ENCODE measurements at regions not wholly inside any gene's neighbourhood (a gene's known extent, or its start where the extent isn't known, plus 50 kb on each side); places are given as distances from the start of the nearest gene placed in this dataset.

DNA sequence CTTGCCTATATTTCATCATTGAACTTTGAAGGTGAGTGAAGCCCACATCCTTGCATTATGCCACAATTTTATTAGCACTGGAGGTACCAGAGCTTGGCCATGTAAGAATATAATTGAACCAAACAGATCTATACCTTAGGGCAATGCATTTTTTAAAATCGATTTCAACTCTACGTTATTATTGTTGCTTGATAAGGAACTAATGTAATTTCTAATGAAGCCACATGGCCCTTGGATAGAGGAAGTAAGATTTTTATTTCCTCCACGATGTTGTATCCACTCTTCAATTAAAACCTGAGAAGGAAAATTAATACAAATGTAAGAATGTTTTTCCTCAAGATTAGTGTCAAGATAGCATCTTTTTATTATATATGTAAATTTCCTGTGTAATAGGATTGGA is 370.0 kb upstream of the EEF2KMT start:
- TF ChIP-seq, protein P1, sequence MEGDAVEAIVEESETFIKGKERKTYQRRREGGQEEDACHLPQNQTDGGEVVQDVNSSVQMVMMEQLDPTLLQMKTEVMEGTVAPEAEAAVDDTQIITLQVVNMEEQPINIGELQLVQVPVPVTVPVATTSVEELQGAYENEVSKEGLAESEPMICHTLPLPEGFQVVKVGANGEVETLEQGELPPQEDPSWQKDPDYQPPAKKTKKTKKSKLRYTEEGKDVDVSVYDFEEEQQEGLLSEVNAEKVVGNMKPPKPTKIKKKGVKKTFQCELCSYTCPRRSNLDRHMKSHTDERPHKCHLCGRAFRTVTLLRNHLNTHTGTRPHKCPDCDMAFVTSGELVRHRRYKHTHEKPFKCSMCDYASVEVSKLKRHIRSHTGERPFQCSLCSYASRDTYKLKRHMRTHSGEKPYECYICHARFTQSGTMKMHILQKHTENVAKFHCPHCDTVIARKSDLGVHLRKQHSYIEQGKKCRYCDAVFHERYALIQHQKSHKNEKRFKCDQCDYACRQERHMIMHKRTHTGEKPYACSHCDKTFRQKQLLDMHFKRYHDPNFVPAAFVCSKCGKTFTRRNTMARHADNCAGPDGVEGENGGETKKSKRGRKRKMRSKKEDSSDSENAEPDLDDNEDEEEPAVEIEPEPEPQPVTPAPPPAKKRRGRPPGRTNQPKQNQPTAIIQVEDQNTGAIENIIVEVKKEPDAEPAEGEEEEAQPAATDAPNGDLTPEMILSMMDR (IDR thresholded peaks at IDR 0.05): no peak
- no peak for TF ChIP-seq POLR2A (IDR thresholded peaks at IDR 0.05)
